ENCODE measurements at regions not wholly inside any gene's neighbourhood (a gene's known extent, or its start where the extent isn't known, plus 50 kb on each side); places are given as distances from the start of the nearest gene placed in this dataset.

- no peak for TF ChIP-seq CTCF (IDR thresholded peaks at IDR 0.05)
- no peak for TF ChIP-seq POLR2A (IDR thresholded peaks at IDR 0.05)
These were observed 52.2 kb upstream of the SMIM30 start for GRCh38 chr7:113170591-113170990.
